ENCODE measurements at regions not wholly inside any gene's neighbourhood (a gene's known extent, or its start where the extent isn't known, plus 50 kb on each side); places are given as distances from the start of the nearest gene placed in this dataset.
"Not testable (repeated sequence)": the region's sequence is repeated elsewhere in the genome, so short reads cannot be mapped to it uniquely, and the experiment has no call there.

DNA sequence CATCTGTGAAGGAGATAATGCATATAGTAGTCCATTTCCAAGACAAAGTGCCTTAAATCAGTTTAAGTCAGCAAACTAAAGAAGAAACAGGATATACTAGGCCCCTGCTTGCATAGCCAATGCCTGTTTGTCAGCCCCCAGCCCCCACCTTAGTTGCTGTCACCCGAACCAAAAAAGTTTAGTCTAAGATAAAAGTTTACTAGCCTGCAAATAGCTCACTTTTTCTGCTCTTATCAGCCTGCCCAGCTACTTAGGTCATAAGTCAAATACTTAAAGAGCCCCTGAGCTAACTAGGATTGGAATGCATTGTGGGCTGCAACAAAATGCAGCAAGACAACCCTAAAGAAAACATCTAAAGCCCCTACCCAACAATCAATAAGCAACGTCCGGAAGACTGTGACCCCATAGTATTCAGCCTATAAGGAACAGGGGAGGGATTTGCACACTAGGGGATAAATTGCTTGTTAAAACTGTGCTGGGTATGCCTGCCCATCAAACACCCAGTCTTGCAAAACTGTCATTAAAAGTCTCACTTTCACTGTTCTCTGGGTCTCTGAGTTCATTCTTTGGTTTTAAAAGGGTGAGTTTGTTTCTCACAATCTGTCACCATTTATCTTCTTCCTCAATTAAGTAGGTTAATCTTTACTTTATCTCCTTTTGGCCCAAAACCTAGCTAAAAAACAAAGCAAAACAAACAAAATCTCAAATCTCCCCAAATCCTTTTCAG, 92.4 kb upstream of the CEP78 start:
- no peaks in the 10 kb centered on the region for H3K36me3 ChIP-seq (ENCODE audit: insufficient read depth, low read length)
- no peaks in the 10 kb centered on the region for H3K27me3 ChIP-seq (ENCODE audit: control insufficient read depth, insufficient read depth, low read length)
- H3K4me1 ChIP-seq (ENCODE audit: control insufficient read depth, insufficient read depth, low read length): no peaks in the 10 kb centered on the region
- no peak overlapping the region for H3K4me3 ChIP-seq (ENCODE audit: low read length)
- no peak overlapping the region for H3K4me2 ChIP-seq (ENCODE audit: low read length)
- no peak overlapping the region for H3K9ac ChIP-seq (ENCODE audit: low read depth, low read length)
- H3K9me3 ChIP-seq (replicated peaks; ENCODE audit: low read length): no peaks in the 10 kb centered on the region

GRCh38 chr9:78142264-78142663, 93.6 kb upstream of the CEP78 start:
- not testable (repeated sequence) for H3K36me3 ChIP-seq (ENCODE audit: insufficient read depth, low read length); H3K4me2 ChIP-seq (ENCODE audit: low read length); H3K27me3 ChIP-seq (ENCODE audit: control insufficient read depth, insufficient read depth, low read length); H3K4me3 ChIP-seq (ENCODE audit: low read length); H3K4me1 ChIP-seq (ENCODE audit: control insufficient read depth, insufficient read depth, low read length); H3K9me3 ChIP-seq (replicated peaks; ENCODE audit: low read length); H3K9ac ChIP-seq (ENCODE audit: low read depth, low read length)

GRCh38 chr9:78133751-78134150, 102.1 kb upstream of the CEP78 start:
- no peaks in the 10 kb centered on the region for H3K36me3 ChIP-seq (ENCODE audit: insufficient read depth, low read length)

DNA sequence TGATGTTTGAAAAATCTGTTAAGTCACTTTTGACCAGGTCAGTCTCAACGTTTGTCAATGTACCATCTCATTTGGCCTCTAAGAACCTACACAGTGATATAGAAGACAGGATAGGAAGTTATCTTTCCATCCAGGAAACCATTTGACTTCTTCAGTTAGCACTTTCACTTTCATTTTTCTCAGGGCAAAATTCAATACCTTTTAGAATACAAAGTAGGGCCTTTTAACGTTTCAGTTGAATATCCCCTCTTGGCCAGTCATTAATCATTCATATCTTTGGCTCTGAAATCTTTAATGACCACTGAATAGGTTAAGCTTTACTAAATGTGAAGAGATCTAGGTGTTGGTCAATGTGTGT, 101.1 kb upstream of the GNAQ start:
- no peak overlapping the region for H3K4me3 ChIP-seq (ENCODE audit: low read length)
- no peaks in the 10 kb centered on the region for H3K27me3 ChIP-seq (ENCODE audit: control insufficient read depth, insufficient read depth, low read length)
- no peak overlapping the region for H3K9ac ChIP-seq (ENCODE audit: low read depth, low read length)
- no peaks in the 10 kb centered on the region for H3K9me3 ChIP-seq (replicated peaks; ENCODE audit: low read length)
- no peaks in the 10 kb centered on the region for H3K36me3 ChIP-seq (ENCODE audit: insufficient read depth, low read length)
- H3K4me1 ChIP-seq (ENCODE audit: control insufficient read depth, insufficient read depth, low read length): no peaks in the 10 kb centered on the region
- H3K4me2 ChIP-seq (ENCODE audit: low read length): peak overlapping the region; percentile 36

More at GRCh38 chr9:78133751-78134150, 102.1 kb upstream of the CEP78 start:
- Histone ChIP-seq H3K4me2 (ENCODE audit: low read length) (no peak overlapping the region), H3K9ac (ENCODE audit: low read depth, low read length) (no peak overlapping the region), H3K4me3 (ENCODE audit: low read length) (no peak overlapping the region), H3K4me1 (ENCODE audit: control insufficient read depth, insufficient read depth, low read length) (no peaks in the 10 kb centered on the region), H3K27me3 (ENCODE audit: control insufficient read depth, insufficient read depth, low read length) (no peaks in the 10 kb centered on the region), H3K9me3 (replicated peaks; ENCODE audit: low read length) (no peaks in the 10 kb centered on the region)

DNA sequence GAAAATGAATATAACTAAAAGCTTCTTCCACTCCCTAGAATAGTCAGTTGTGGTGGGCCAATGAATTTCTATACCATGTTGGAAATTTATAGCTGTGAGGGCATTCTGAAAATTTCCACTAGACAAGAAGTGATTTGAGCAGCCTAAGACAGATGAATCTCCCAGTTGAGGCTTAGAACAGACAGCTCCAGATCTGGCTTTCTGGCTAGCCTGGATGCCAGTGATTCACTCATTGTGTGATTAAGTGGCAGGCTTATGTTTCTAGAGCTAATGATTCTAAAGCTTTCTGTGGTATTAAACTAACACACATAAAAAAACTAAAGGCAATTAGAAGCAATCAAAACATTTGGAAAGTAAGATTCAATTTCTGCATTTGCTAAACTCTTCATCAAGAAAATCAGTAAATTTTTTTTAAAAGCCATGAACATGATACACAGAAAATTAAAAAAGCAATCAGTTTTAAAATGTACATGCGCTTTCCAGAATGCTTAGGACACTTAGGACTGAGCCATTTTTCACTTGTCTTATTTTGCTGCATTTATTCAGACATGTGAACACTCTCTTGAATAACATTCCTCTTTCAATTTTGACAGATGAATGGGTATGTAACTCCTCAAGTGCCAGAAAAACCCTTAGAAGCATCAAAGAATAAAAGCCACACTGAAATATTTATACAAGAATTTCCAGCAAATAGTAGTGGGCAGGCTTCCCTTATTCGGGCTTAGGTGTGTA, 100.5 kb upstream of the GNAQ start:
- Histone ChIP-seq H3K9ac (ENCODE audit: low read depth, low read length) (no peak overlapping the region), H3K4me1 (ENCODE audit: control insufficient read depth, insufficient read depth, low read length) (no peaks in the 10 kb centered on the region), H3K4me3 (ENCODE audit: low read length) (no peak overlapping the region), H3K36me3 (ENCODE audit: insufficient read depth, low read length) (no peaks in the 10 kb centered on the region), H3K9me3 (replicated peaks; ENCODE audit: low read length) (no peaks in the 10 kb centered on the region), H3K27me3 (ENCODE audit: control insufficient read depth, insufficient read depth, low read length) (peaks cover 2% of the 10 kb centered on the region), H3K4me2 (ENCODE audit: low read length) (peak overlapping the region; percentile 36)

DNA sequence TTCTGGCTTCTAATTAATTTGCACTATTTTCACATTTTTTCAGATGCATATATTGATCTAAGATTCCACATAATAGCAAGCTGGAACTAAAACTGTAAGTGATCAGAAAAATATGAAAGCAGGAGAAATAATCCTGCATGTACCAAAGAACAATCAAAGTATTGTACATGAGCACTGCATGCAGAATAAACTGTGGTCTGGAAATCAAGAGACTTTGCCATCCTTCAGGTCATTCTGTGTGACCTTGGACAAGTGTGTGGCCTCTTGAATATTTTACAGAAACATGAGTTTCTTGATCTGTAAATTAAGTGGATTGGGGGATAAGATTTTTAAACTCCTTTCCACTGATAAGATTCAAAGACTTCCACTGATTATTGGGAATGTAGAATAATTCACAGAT, 99.2 kb upstream of the GNAQ start:
- Histone ChIP-seq H3K9ac (ENCODE audit: low read depth, low read length) (no peak overlapping the region), H3K36me3 (ENCODE audit: insufficient read depth, low read length) (no peaks in the 10 kb centered on the region), H3K27me3 (ENCODE audit: control insufficient read depth, insufficient read depth, low read length) (peaks cover 13% of the 10 kb centered on the region), H3K4me3 (ENCODE audit: low read length) (no peak overlapping the region), H3K9me3 (replicated peaks; ENCODE audit: low read length) (no peaks in the 10 kb centered on the region), H3K4me1 (ENCODE audit: control insufficient read depth, insufficient read depth, low read length) (no peaks in the 10 kb centered on the region), H3K4me2 (ENCODE audit: low read length) (no peak overlapping the region)

DNA sequence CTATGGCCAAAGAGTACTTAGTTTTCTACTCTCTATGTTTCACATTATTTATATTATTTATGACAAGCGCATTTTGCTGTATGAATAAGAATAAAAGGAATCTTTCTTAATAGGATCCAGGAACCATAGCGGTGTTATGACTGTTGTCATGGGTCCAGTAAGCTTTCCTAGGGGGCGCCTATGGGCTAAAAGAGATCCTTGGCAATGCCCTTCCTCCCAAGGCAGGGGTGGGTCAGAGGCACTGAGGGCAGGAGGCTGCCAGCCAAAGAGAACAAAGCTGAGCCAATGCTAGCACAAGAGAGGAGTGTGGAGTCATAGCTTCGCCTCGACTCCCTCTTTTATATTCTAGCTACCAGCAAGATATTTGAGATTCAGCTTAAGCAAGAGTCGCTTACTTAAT, 98.4 kb upstream of the GNAQ start:
- H3K9ac ChIP-seq (ENCODE audit: low read depth, low read length): no peak overlapping the region
- H3K36me3 ChIP-seq (ENCODE audit: insufficient read depth, low read length): no peaks in the 10 kb centered on the region
- no peak overlapping the region for H3K4me3 ChIP-seq (ENCODE audit: low read length)
- no peak overlapping the region for H3K4me2 ChIP-seq (ENCODE audit: low read length)
- H3K9me3 ChIP-seq (replicated peaks; ENCODE audit: low read length): no peaks in the 10 kb centered on the region
- H3K4me1 ChIP-seq (ENCODE audit: control insufficient read depth, insufficient read depth, low read length): no peaks in the 10 kb centered on the region
- peaks cover 21% of the 10 kb centered on the region for H3K27me3 ChIP-seq (ENCODE audit: control insufficient read depth, insufficient read depth, low read length)

GRCh38 chr9:78127279-78128225, 95.9 kb upstream of the GNAQ start:
- H3K4me3 ChIP-seq (ENCODE audit: low read length): no peak overlapping the region
- no peaks in the 10 kb centered on the region for H3K4me1 ChIP-seq (ENCODE audit: control insufficient read depth, insufficient read depth, low read length)
- no peak overlapping the region for H3K4me2 ChIP-seq (ENCODE audit: low read length)
- no peaks in the 10 kb centered on the region for H3K9me3 ChIP-seq (replicated peaks; ENCODE audit: low read length)
- H3K27me3 ChIP-seq (ENCODE audit: control insufficient read depth, insufficient read depth, low read length): peaks cover 24% of the 10 kb centered on the region
- H3K36me3 ChIP-seq (ENCODE audit: insufficient read depth, low read length): no peaks in the 10 kb centered on the region
- H3K9ac ChIP-seq (ENCODE audit: low read depth, low read length): no peak overlapping the region

DNA sequence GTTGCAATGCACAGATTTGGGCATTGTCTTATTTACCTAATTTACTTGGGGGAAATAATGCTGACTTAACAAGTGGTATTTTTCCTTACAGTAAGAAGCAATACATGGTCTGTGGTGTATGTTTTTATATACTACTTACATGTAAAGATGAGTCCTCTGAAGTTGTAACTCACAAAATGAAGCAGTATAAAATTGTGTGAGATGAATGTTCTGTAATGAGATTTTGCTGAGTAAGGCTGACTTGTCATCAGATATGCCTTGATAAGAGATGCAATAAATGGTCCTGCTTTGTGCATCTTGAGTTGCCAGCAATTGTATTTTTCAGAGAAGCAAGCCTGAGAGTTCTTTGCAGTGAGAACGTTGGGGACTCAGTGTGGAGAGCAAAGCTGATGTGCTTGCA, 92.2 kb upstream of the GNAQ start:
- H3K27me3 ChIP-seq (ENCODE audit: control insufficient read depth, insufficient read depth, low read length): peaks cover 24% of the 10 kb centered on the region
- H3K36me3 ChIP-seq (ENCODE audit: insufficient read depth, low read length): no peaks in the 10 kb centered on the region
- no peak overlapping the region for H3K4me3 ChIP-seq (ENCODE audit: low read length)
- no peak overlapping the region for H3K4me2 ChIP-seq (ENCODE audit: low read length)
- H3K9me3 ChIP-seq (replicated peaks; ENCODE audit: low read length): no peaks in the 10 kb centered on the region
- peaks cover 9% of the 10 kb centered on the region for H3K4me1 ChIP-seq (ENCODE audit: control insufficient read depth, insufficient read depth, low read length)
- no peak overlapping the region for H3K9ac ChIP-seq (ENCODE audit: low read depth, low read length)

- Histone ChIP-seq H3K9ac (ENCODE audit: low read depth, low read length) (no peak overlapping the region), H3K4me2 (ENCODE audit: low read length) (no peak overlapping the region)
These were observed 91.0 kb upstream of the GNAQ start for GRCh38 chr9:78122631-78123030.

GRCh38 chr9:78121488-78121887, 89.9 kb upstream of the GNAQ start:
- Histone ChIP-seq H3K9ac (ENCODE audit: low read depth, low read length) (no peak overlapping the region), H3K9me3 (replicated peaks; ENCODE audit: low read length) (no peaks in the 10 kb centered on the region), H3K4me3 (ENCODE audit: low read length) (no peak overlapping the region), H3K27me3 (ENCODE audit: control insufficient read depth, insufficient read depth, low read length) (peaks cover 16% of the 10 kb centered on the region), H3K36me3 (ENCODE audit: insufficient read depth, low read length) (no peaks in the 10 kb centered on the region), H3K4me1 (ENCODE audit: control insufficient read depth, insufficient read depth, low read length) (peaks cover 10% of the 10 kb centered on the region), H3K4me2 (ENCODE audit: low read length) (no peak overlapping the region)

More at GRCh38 chr9:78122631-78123030, 91.0 kb upstream of the GNAQ start:
- Histone ChIP-seq H3K36me3 (ENCODE audit: insufficient read depth, low read length) (no peaks in the 10 kb centered on the region), H3K27me3 (ENCODE audit: control insufficient read depth, insufficient read depth, low read length) (peaks cover 24% of the 10 kb centered on the region), H3K4me1 (ENCODE audit: control insufficient read depth, insufficient read depth, low read length) (peaks cover 10% of the 10 kb centered on the region), H3K4me3 (ENCODE audit: low read length) (no peak overlapping the region), H3K9me3 (replicated peaks; ENCODE audit: low read length) (no peaks in the 10 kb centered on the region)
